Keratinocyte (primary cell): ENCODE measurements at regions not wholly inside any gene's neighbourhood (a gene's known extent, or its start where the extent isn't known, plus 50 kb on each side); places are given as distances from the start of the nearest gene placed in this dataset.

ENCODE experiments used
- EZH2 ChIP-seq: IDR thresholded peaks from one replicate; pipeline ENCODE4 v1.6.1; 2012; ENCODE audit warnings: inconsistent platforms, mild to moderate bottlenecking, low read length, moderate library complexity
- TF ChIP-seq, protein P1 (sequence below), 3 experiments: IDR thresholded peaks in 1 of 3; conservative IDR thresholded peaks in 1 of 3; optimal IDR thresholded peaks in 1 of 3; 2 replicates in 2 of 3; 3 replicates in 1 of 3; pipeline versions ENCODE3 to v1.5.1; 2011; ENCODE audit warnings: low read length in 3 of 3, mild to moderate bottlenecking in 3 of 3, moderate library complexity in 2 of 3, control low read depth in 1 of 3, inconsistent platforms in 1 of 3; ENCODE audit not compliant: insufficient read depth in 2 of 3; ENCODE audit errors: extremely low read depth in 1 of 3

DNA sequence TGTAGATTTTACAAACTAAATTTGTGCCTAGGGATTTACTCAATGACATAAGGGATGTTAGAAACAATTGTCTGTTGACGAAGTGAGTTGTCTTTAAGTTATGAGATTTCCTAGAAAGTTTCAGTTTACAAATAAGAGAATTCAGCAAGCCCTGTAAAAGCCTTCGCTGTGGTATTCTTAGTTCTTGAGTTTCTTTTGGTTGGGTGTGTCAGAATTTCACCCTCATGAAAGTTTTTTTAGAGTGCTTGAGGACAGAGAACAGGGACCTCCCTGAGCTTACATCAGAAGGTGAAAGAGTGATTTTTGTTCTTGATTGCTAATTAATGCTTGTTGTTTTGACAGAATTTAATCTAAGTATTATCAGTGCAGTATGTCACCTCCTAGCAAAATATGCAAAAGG, 2628.2 kb downstream of the ARAP2 start:
- TF ChIP-seq EZH2 = no peak
- TF ChIP-seq, protein P1, sequence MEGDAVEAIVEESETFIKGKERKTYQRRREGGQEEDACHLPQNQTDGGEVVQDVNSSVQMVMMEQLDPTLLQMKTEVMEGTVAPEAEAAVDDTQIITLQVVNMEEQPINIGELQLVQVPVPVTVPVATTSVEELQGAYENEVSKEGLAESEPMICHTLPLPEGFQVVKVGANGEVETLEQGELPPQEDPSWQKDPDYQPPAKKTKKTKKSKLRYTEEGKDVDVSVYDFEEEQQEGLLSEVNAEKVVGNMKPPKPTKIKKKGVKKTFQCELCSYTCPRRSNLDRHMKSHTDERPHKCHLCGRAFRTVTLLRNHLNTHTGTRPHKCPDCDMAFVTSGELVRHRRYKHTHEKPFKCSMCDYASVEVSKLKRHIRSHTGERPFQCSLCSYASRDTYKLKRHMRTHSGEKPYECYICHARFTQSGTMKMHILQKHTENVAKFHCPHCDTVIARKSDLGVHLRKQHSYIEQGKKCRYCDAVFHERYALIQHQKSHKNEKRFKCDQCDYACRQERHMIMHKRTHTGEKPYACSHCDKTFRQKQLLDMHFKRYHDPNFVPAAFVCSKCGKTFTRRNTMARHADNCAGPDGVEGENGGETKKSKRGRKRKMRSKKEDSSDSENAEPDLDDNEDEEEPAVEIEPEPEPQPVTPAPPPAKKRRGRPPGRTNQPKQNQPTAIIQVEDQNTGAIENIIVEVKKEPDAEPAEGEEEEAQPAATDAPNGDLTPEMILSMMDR (optimal IDR thresholded peaks at IDR 0.05 in 1 of 3, IDR thresholded peaks at IDR 0.05 in 1 of 3, conservative IDR thresholded peaks at IDR 0.05 in 1 of 3; ENCODE audit: extremely low read depth in 1 of 3, insufficient read depth in 2 of 3, low read length in 3 of 3) = no peak
